ENCODE measurements at regions not wholly inside any gene's neighbourhood (a gene's known extent, or its start where the extent isn't known, plus 50 kb on each side); places are given as distances from the start of the nearest gene placed in this dataset.

- H3K27ac ChIP-seq (ENCODE audit: low read depth in 1 of 2, low read length in 2 of 2), result no peak overlapping the region
- H4K20me1 ChIP-seq (ENCODE audit: insufficient read depth, low read length), result no peaks in the 10 kb centered on the region
- H3K4me1 ChIP-seq (ENCODE audit: control insufficient read depth in 1 of 2, insufficient read depth in 2 of 2, low read length in 2 of 2), result no peaks in the 10 kb centered on the region
- Mint-ChIP-seq H3K27me3 (ENCODE audit: low read depth in 3 of 3) (no peaks in the 10 kb centered on the region), H3K36me3 (no peaks in the 10 kb centered on the region), H3K9me3 (peaks cover 0 to 11% (median 5%) of the 10 kb centered on the region in 7 donors), H3K4me3 (no peak overlapping the region), H3K27ac (no peak overlapping the region), H3K4me1 (no peaks in the 10 kb centered on the region)
- no peaks in the 10 kb centered on the region for H3K79me2 ChIP-seq (ENCODE audit: insufficient read depth, low read length)
- no CpG with 5 or more reads among the region's 1 CpG for WGBS (ENCODE audit: insufficient coverage)
- intact Hi-C loops (cut with micrococcal nuclease), result no loop called here
- no peak overlapping the region for H3K4me2 ChIP-seq (replicated peaks; ENCODE audit: extremely low read depth, low read length, poor library complexity, severe bottlenecking)
- H3K4me3 ChIP-seq (replicated peaks in 1 of 3; ENCODE audit: low read depth in 2 of 3, low read length in 3 of 3), result no peak overlapping the region
- H2AFZ ChIP-seq (ENCODE audit: insufficient read depth, low read depth, low read length, poor library complexity, severe bottlenecking), result no peak overlapping the region
- no peak for DNase-seq
- no peak for TF ChIP-seq CTCF (IDR thresholded peaks at IDR 0.05)
- no peaks in the 10 kb centered on the region for H3K36me3 ChIP-seq (replicated peaks in 1 of 2; ENCODE audit: control insufficient read depth in 1 of 2, insufficient read depth in 2 of 2, low read length in 2 of 2)
- H3K9ac ChIP-seq (ENCODE audit: insufficient read depth, low read length, poor library complexity, severe bottlenecking), result no peak overlapping the region
- H3K27me3 ChIP-seq (ENCODE audit: control insufficient read depth in 2 of 2, insufficient read depth in 2 of 2, low read length in 2 of 2), result no peaks in the 10 kb centered on the region
- H3K9me3 ChIP-seq (replicated peaks in 1 of 2; ENCODE audit: control insufficient read depth in 1 of 2, insufficient read depth in 1 of 2, low read length in 2 of 2), result peaks cover 8 to 22% of the 10 kb centered on the region in 2 donors
Observed at GRCh38 chr7:125845686-125846085, 916.1 kb upstream of the POT1 start.

GRCh38 chr7:125834421-125834820, 904.8 kb upstream of the POT1 start:
- no peak overlapping the region for H3K4me2 ChIP-seq (replicated peaks; ENCODE audit: extremely low read depth, low read length, poor library complexity, severe bottlenecking)
- TF ChIP-seq CTCF (IDR thresholded peaks at IDR 0.05), result no peak
- H4K20me1 ChIP-seq (ENCODE audit: insufficient read depth, low read length), result no peaks in the 10 kb centered on the region
- H3K4me1 ChIP-seq (ENCODE audit: control insufficient read depth in 1 of 2, insufficient read depth in 2 of 2, low read length in 2 of 2), result no peaks in the 10 kb centered on the region
- peaks cover 5 to 19% (median 15%) of the 10 kb centered on the region in 7 donors for H3K9me3 Mint-ChIP-seq
- peaks cover 19 to 20% of the 10 kb centered on the region in 2 donors for H3K9me3 ChIP-seq (replicated peaks in 1 of 2; ENCODE audit: control insufficient read depth in 1 of 2, insufficient read depth in 1 of 2, low read length in 2 of 2)
- H2AFZ ChIP-seq (ENCODE audit: insufficient read depth, low read depth, low read length, poor library complexity, severe bottlenecking), result no peak overlapping the region
- H3K79me2 ChIP-seq (ENCODE audit: insufficient read depth, low read length), result no peaks in the 10 kb centered on the region
- H3K27me3 ChIP-seq (ENCODE audit: control insufficient read depth in 2 of 2, insufficient read depth in 2 of 2, low read length in 2 of 2), result no peaks in the 10 kb centered on the region
- WGBS (ENCODE audit: insufficient coverage), result 44% methylated on average over 1 of the region's 2 CpGs
- no peak overlapping the region for H3K27ac ChIP-seq (ENCODE audit: low read depth in 1 of 2, low read length in 2 of 2)
- H3K9ac ChIP-seq (ENCODE audit: insufficient read depth, low read length, poor library complexity, severe bottlenecking), result no peak overlapping the region
- H3K4me3 Mint-ChIP-seq, result no peak overlapping the region
- no peak for DNase-seq
- H3K36me3 Mint-ChIP-seq, result no peaks in the 10 kb centered on the region
- no peak overlapping the region for H3K27ac Mint-ChIP-seq
- H3K4me3 ChIP-seq (replicated peaks in 1 of 3; ENCODE audit: low read depth in 2 of 3, low read length in 3 of 3), result no peak overlapping the region
- H3K27me3 Mint-ChIP-seq (ENCODE audit: low read depth in 3 of 3), result no peaks in the 10 kb centered on the region
- no peaks in the 10 kb centered on the region for H3K36me3 ChIP-seq (replicated peaks in 1 of 2; ENCODE audit: control insufficient read depth in 1 of 2, insufficient read depth in 2 of 2, low read length in 2 of 2)
- intact Hi-C loops (cut with micrococcal nuclease), result no loop called here
- no peaks in the 10 kb centered on the region for H3K4me1 Mint-ChIP-seq

Data from CD14-positive monocyte (primary cell).